ENCODE measurements at regions not wholly inside any gene's neighbourhood (a gene's known extent, or its start where the extent isn't known, plus 50 kb on each side); places are given as distances from the start of the nearest gene placed in this dataset.

GRCh38 chr9:79377339-79377855 lies 194.4 kb upstream of the TLE4 start:
- no peak for DNase-seq

- DNase-seq = no peak
These were observed 193.7 kb upstream of the TLE4 start for GRCh38 chr9:79378107-79378506.

DNA sequence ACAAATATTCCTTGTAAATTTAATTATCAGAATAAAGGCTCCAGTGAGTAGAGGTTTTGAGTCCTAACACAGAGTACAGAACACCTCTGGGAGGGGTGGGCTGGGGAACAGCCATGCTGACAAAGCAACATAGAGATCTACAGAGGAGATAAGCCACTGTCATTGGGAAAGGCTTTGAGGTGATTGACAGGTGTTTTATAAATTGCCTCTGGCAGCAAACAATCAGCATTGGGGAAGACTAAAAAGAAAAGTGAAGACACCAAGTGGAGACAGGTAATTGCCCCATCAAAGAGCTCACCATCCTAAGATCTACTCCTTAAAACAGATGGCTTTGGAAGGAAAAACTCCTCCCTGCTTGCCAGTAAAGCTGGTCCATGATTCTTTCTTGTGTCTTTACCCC lies 189.7 kb upstream of the TLE4 start:
- no peak for DNase-seq

DNA sequence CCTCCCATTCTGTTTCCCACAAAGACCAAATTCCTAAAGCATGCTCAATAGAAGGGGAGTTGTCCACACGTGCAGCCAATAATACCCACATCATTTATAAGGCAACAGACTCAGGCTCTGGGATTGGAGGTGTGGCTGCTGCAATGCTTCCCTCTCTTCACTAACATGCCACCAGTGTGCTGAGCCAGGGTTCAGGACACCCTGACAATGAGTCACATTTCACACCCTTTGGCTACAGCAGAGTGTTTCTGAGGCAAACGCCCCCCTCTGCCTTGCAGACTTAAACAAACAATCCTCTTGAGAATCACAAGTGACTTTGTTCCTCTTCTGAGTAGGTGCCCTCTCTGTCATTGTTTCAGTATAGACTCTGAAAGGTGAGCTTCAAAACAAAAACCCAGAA lies 189.3 kb upstream of the TLE4 start:
- DNase-seq = no peak

- DNase-seq = no peak
These were observed 188.7 kb upstream of the TLE4 start for GRCh38 chr9:79383096-79383495.

DNA sequence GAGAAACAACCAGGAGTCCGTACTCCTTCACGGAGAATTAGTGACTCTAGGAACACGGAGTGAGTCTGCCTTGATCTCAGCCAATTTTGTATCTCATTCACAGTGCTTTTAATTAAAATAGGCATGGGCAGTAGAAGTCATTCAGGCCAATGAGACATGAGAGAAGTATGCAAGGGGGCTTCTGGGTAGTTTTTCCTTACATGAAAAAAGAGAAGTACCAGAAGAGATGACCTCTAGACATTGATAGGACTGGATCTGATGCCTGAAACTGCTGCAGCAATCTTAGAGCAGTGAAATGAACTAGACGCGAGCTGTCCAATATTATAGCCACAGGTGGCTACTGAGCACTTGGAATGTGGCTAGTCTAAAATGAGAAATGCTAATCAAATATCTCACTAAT lies 187.7 kb upstream of the TLE4 start:
- DNase-seq = no peak

DNA sequence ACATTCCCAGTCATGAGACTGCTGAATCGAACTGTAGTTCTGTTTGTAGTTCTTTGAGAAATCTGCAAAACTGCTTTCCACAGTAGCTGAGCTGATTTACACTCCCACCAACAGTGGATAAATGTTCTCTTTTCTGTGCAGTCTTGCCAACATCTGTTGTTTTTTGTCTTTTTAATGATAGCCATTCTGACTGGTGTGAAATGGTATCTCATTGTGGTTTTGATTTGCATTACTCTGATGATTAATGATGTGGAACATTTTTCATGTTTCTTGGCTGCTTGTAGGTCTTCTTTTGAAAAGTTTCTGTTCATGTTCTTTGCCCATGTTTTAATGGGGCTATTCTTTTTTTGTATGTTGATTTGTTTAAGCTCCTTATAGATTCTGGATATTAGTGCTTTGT lies 187.3 kb upstream of the TLE4 start:
- no peak for DNase-seq

GRCh38 chr9:79387101-79387835 lies 184.5 kb upstream of the TLE4 start:
- DNase-seq = no peak

DNA sequence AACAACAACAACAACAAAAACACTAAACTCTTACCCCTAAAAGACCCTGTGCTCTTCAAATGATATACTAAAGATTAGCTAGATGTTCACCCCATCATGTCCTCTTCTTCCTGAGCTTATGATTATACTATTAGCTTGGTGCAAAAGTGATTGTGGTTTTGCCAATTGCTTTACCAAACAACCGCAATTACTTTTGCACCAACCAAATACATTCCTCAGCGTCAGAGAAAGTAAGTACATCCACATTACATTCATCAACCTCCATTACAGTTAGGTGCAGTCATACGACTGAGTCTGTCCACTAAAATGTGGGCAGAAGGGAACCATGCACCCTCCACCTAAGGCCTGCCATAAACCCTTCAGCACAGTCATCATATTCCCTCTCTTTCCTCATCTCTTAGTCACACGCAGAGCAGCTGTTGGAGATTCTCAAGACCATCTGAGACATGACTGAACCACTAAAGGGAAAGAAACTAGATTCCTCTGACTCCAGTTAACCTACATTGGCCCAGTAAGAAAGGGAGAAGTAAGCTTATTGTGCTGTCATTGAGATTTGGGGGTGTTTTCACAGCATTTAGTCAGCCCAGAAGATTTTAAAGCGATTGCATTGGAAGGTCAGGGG lies 181.6 kb upstream of the TLE4 start:
- no peak for DNase-seq

GRCh38 chr9:79390781-79391770 lies 180.7 kb upstream of the TLE4 start:
- no peak for DNase-seq

DNA sequence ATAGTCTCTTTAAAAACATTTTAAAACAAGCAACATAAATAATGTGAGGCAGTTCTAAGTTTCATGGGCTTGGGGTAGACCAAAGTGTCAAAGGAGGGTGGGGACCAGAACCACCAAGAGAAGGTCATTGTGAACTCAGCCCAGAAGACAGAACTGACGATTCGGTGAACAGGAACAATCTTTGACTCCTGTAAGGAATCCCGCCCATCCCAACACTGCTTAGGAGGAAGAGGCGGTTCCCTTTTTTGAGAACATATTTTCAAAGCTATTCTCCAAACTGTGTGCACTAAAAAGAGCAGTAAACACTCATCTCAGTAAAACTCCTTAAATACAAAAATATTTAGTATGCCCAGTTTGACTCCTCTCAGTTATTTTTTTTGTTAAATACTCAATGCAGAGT lies 176.5 kb upstream of the TLE4 start:
- no peak for DNase-seq

DNA sequence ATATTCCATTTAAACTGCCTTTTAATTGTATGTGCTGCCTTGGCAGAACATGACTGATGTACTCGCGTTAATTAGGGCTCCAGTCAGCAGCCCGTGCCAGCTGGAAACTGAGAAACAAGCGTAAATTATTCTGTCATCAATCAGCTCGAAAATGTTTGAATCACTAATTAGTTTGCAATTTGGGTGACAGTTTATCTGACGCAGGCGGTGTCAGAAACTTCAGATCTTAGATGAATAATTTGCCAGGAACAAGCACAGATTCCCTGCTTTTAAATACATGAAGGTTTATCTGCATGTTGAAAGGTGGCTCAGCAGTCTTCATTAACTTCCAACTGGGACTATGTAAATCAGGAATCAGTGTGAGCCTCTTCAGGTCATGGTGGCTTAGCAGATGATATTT lies 176.0 kb upstream of the TLE4 start:
- no peak for DNase-seq

GRCh38 chr9:79396168-79396567 lies 175.6 kb upstream of the TLE4 start:
- no peak for DNase-seq

DNA sequence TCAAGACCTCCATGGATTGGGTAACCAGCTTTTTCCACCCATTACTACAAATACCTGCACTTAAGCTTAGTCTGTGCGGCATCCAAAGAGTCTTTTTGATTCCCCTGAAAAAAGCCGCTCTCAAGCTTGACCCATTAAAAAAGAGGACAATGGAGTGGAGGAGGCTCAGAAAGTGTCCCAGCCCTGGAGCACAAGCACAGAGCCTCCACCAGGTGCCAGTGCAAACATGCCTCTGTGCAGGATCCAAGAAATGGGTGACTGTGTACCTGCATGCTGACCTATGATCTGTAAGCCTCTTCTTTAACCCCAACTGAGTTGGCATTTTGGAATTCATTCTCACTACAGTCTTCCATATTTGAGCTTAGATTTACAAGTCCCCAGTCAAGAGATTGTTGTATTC lies 168.3 kb upstream of the TLE4 start:
- DNase-seq = no peak

- DNase-seq = no peak
These were observed 163.6 kb upstream of the TLE4 start for GRCh38 chr9:79408200-79408599.

DNA sequence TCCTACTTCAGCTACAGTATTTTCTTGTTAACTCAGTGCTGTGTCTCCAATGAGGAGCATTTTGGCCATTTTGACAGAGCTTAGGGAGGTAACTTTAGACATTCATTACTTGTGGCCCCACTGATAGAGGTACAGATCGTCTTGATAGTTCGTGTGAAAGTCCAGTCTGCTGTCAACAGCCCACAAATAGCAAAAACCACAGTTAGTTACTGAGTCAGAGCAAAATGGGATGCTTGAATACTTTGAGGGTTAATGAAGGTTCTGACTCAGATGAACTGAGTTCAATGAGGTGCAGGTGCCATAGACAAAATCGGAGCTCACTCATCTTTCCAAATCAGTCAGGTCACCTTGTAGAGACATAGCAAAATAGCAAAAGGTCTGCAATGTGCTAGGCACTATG lies 163.1 kb upstream of the TLE4 start:
- DNase-seq = no peak

GRCh38 chr9:79409182-79409823 lies 162.5 kb upstream of the TLE4 start:
- no peak for DNase-seq

DNA sequence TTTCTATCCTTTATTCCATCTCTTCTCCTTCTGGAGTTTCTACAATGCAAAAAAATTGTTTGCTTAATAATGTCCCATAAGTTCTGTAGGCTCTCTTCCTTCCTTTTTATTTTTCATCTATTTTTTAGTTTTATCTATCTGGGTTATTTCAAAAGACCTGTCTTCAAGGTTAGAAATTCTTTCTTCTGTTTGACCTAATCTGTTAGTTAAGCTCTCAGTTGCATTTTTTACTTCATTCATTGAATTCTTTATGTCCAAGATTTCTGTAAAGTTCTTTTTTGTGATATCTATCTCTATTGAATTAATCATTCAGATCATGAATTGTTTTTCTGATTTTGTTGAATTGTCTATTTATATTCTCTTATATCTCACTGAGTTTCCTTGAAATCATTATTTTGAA lies 145.9 kb upstream of the TLE4 start:
- DNase-seq = no peak

DNA sequence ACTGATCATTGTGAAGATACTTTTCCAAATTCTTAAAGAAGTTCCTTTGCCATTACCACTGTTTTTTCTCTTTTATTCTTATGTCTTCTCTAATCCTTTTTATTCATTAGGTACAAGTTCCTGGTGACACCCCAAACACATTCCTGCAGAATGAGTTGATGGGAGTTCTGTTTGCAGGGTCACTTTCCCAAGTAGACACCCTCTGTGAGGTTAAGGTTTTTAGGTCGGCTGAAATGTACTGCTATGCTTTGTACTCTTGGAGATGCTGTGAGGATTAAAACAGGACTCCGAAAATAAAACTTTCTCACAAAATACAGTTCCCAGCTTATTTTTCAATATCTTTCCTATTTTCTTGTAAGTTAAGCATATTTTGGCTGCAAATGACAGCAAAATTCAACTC lies 143.3 kb upstream of the TLE4 start:
- DNase-seq = no peak

DNA sequence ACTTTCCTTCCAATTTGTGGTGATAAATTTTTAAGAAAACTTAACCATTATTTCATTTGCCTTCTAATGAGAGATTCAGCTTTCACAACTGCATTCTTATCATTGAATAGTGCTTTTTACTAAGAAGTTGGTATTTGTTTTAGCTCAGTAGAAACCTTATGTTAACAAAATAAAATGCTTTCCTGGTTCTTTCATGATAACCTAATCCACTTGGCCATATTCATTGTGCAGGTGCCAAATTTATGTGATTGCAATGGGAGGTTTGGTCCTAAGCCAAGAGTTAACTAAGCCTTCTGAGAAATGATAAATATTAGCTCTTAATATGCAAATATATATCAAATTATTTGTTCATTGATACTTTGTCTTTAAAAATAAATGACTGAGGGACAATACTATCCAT lies 141.1 kb upstream of the TLE4 start:
- DNase-seq = no peak

- DNase-seq = no peak
These were observed 140.6 kb upstream of the TLE4 start for GRCh38 chr9:79431019-79431679.

DNA sequence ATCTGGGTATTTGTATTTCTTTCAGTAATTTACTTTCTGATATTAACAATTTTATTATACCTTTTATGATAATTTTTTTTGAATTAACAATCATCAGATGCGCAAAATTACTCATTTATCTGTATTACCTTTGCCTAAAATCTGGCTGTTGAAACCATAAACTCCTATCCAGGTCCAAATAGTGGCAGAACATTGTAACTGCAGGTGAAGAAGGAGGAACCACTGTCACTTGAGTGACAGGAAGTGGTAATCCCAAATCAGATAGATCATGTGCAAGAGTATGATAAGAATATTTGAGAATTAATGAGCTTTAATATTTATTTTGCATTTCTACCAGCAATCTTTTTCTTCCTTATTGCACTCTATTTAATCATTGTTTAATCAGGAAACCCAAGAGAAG lies 139.3 kb upstream of the TLE4 start:
- no peak for DNase-seq

- DNase-seq = no peak
These were observed 138.1 kb upstream of the TLE4 start for GRCh38 chr9:79433703-79434102.
